ENCODE measurements at regions not wholly inside any gene's neighbourhood (a gene's known extent, or its start where the extent isn't known, plus 50 kb on each side); places are given as distances from the start of the nearest gene placed in this dataset.
"Not testable (repeated sequence)": the region's sequence is repeated elsewhere in the genome, so short reads cannot be mapped to it uniquely, and the experiment has no call there.

GRCh38 chr4:138452826-138453225 is 210.7 kb upstream of the SLC7A11 start:
- DNase-seq (ENCODE audit: extremely low spot score): no peak
- Histone ChIP-seq H3K27ac (ENCODE audit: low read depth) (no peak overlapping the region), H3K36me3 (ENCODE audit: insufficient read depth) (no peaks in the 10 kb centered on the region), H3K4me1 (ENCODE audit: insufficient read depth) (no peaks in the 10 kb centered on the region), H3K4me3 (ENCODE audit: low read depth, low read length) (no peak overlapping the region)
- 86% methylated on average over 2 of the region's 2 CpGs for WGBS

- 89% methylated on average over 1 of the region's 1 CpG for WGBS
- no peak overlapping the region for H3K27ac ChIP-seq (ENCODE audit: low read depth)
Observed at GRCh38 chr4:138451276-138451663, 209.1 kb upstream of the SLC7A11 start.

DNA sequence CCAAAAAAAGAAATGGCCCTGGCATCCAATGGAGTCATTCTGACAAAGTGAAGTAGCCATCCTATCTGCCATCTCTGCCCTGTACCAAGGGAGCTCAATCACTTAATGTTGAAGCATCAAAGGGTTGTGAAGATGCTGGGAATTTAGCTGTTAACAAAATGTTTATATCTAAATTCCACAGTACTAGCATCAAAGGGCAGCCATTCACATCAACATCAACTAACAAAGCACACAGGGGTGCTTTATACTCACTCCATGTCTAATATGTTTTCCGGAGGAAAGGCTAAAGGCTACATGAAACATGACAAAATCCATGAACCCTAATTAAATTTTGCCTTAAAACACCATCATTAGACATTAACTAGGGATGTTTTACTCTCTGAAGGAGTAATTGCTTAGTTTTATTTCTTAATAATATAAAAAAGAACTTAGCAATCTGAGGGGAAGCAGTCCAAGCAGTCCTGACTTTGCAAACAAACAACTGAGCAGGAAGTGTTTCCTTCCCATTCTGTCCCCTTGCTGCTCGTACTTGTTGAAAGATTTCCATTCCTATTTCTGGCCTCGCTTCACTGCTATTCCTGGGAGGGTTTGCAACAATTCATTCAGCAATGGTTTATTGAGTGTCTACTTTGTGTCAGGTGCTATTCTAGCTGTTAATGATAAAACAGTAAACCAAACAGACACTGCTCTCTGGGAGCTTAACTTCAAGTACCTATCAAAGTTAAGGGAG is 208.6 kb upstream of the SLC7A11 start:
- Histone ChIP-seq H3K4me1 (ENCODE audit: insufficient read depth) (no peaks in the 10 kb centered on the region), H3K36me3 (ENCODE audit: insufficient read depth) (no peaks in the 10 kb centered on the region), H3K4me3 (ENCODE audit: low read depth, low read length) (no peak overlapping the region), H3K27ac (ENCODE audit: low read depth) (no peak overlapping the region)
- no peak for DNase-seq (ENCODE audit: extremely low spot score)
- 53% methylated on average over 3 of the region's 3 CpGs for WGBS

More at GRCh38 chr4:138451276-138451663, 209.1 kb upstream of the SLC7A11 start:
- Histone ChIP-seq H3K36me3 (ENCODE audit: insufficient read depth) (no peaks in the 10 kb centered on the region), H3K4me1 (ENCODE audit: insufficient read depth) (no peaks in the 10 kb centered on the region), H3K4me3 (ENCODE audit: low read depth, low read length) (no peak overlapping the region)
- no peak for DNase-seq (ENCODE audit: extremely low spot score)

- Histone ChIP-seq H3K4me3 (ENCODE audit: low read depth, low read length) (no peak overlapping the region), H3K4me1 (ENCODE audit: insufficient read depth) (no peaks in the 10 kb centered on the region), H3K27ac (ENCODE audit: low read depth) (no peak overlapping the region), H3K36me3 (ENCODE audit: insufficient read depth) (no peaks in the 10 kb centered on the region)
- 58% methylated on average over 3 of the region's 3 CpGs for WGBS
- DNase-seq (ENCODE audit: extremely low spot score): no peak
Observed at GRCh38 chr4:138449938-138450337, 207.8 kb upstream of the SLC7A11 start.

DNA sequence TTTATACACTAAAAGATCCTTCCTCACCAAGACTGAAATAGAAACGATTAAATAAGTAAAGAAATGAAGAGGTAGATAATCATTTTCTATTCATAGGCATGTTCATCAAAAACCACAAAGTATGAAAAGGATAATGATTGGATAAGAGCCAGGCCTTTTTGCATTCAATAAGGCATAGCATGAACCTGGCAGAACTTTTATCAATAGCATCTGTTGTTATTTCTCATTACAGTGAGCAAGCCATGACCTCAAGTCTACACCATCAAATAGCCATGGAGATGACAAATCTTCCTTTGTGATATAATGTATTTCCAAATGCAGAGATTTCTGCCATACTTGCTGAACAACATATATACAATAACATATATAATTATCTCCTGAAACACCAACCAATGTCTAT is 206.0 kb upstream of the SLC7A11 start:
- Histone ChIP-seq H3K27ac (ENCODE audit: low read depth) (no peak overlapping the region), H3K4me1 (ENCODE audit: insufficient read depth) (no peaks in the 10 kb centered on the region), H3K4me3 (ENCODE audit: low read depth, low read length) (no peak overlapping the region), H3K36me3 (ENCODE audit: insufficient read depth) (no peaks in the 10 kb centered on the region)
- WGBS: 71% methylated on average over 1 of the region's 1 CpG
- no peak for DNase-seq (ENCODE audit: extremely low spot score)

DNA sequence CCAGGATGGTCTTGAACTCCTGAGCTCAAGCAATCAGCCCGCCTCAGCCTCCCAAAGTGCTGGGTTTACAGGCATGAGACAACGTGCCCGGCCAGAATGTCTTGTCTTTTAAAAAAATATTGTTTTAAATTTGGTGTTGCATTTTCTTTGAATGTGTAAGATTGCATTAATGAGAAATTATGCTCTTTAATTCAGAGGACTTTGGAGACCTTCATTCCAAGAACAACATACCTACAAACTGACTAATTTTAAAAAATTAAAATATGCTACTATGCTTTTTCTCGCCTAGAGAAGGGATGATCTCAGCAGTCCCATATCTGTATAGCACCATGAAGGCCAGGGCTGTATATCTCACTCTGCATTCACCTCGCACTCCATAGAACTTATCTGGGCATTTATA is 204.3 kb upstream of the SLC7A11 start:
- WGBS: 97% methylated on average over 5 of the region's 5 CpGs
- no peak overlapping the region for H3K27ac ChIP-seq (ENCODE audit: low read depth)
- no peak overlapping the region for H3K4me3 ChIP-seq (ENCODE audit: low read depth, low read length)
- no peaks in the 10 kb centered on the region for H3K36me3 ChIP-seq (ENCODE audit: insufficient read depth)
- no peak for DNase-seq (ENCODE audit: extremely low spot score)
- no peaks in the 10 kb centered on the region for H3K4me1 ChIP-seq (ENCODE audit: insufficient read depth)

DNA sequence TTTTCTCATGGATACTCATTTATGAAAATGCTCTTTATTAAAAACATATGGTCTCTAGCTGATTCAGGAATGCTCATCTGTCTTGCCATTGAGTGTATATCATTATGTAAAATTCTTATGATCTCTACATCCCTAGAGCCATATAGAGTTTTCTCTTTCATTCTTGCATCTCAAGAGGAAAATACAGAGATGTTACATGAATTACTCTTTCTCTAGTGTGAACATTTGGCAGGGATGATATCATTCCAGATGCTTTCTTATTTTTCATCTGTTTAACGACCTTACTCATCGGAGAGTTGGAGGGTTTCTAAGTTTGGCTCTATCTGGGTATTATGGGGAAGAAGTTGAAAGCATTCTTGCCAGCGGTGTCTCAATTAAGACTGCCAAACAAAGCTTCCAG is 202.9 kb upstream of the SLC7A11 start:
- no peak for DNase-seq (ENCODE audit: extremely low spot score)
- WGBS: 63% methylated on average over 3 of the region's 3 CpGs
- Histone ChIP-seq H3K36me3 (ENCODE audit: insufficient read depth) (no peaks in the 10 kb centered on the region), H3K4me1 (ENCODE audit: insufficient read depth) (no peaks in the 10 kb centered on the region), H3K4me3 (ENCODE audit: low read depth, low read length) (no peak overlapping the region), H3K27ac (ENCODE audit: low read depth) (no peak overlapping the region)

DNA sequence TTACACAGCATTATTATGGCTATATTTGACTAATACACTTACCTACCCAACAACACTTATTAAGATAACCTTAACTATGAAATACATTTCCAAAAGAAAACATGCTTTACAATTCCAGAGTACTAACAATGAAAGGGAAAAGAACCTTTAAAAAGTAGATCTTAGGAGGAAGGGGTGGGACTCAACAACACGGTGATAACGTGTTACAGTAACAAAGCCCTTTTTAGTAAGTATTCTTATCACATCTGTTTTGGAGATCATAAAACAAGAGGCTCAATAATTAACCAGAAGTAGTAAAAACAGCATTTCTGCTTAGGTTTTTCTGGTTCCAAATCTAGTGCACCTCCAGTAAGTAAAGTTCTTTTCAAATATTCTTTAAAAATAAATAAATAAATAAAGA is 202.1 kb upstream of the SLC7A11 start:
- Histone ChIP-seq H3K36me3 (ENCODE audit: insufficient read depth) (no peaks in the 10 kb centered on the region), H3K4me1 (ENCODE audit: insufficient read depth) (no peaks in the 10 kb centered on the region), H3K4me3 (ENCODE audit: low read depth, low read length) (no peak overlapping the region), H3K27ac (ENCODE audit: low read depth) (no peak overlapping the region)
- WGBS: 82% methylated on average over 2 of the region's 2 CpGs
- DNase-seq (ENCODE audit: extremely low spot score): no peak

DNA sequence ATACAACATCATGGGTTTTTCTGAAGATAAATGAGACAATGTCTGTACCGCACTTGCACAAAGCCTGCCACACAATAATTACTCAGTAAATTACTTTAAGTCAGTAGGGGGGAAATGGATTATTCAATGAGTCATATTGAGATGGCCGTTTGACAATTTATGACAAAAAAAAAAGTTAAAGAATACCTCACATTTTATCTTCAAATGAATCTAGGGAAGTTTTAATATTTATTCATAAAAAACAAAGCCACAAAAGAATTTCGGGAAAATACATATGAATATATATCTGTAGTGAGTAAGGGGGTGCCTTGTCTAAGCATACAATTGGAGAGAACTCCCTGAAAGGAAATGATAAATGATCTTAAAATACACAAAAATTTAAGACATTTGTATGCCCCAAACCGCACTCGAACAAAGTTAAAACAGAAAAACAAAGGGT is 197.0 kb upstream of the SLC7A11 start:
- H3K36me3 ChIP-seq (ENCODE audit: insufficient read depth): no peaks in the 10 kb centered on the region
- DNase-seq (ENCODE audit: extremely low spot score): no peak
- 77% methylated on average over 5 of the region's 5 CpGs for WGBS
- no peak overlapping the region for H3K27ac ChIP-seq (ENCODE audit: low read depth)
- H3K4me3 ChIP-seq (ENCODE audit: low read depth, low read length): no peak overlapping the region
- H3K4me1 ChIP-seq (ENCODE audit: insufficient read depth): no peaks in the 10 kb centered on the region

- Histone ChIP-seq H3K27ac (ENCODE audit: low read depth) (no peak overlapping the region), H3K4me1 (ENCODE audit: insufficient read depth) (no peaks in the 10 kb centered on the region), H3K36me3 (ENCODE audit: insufficient read depth) (no peaks in the 10 kb centered on the region), H3K4me3 (ENCODE audit: low read depth, low read length) (no peak overlapping the region)
- DNase-seq (ENCODE audit: extremely low spot score): no peak
Observed at GRCh38 chr4:138438608-138439007, 196.5 kb upstream of the SLC7A11 start.

DNA sequence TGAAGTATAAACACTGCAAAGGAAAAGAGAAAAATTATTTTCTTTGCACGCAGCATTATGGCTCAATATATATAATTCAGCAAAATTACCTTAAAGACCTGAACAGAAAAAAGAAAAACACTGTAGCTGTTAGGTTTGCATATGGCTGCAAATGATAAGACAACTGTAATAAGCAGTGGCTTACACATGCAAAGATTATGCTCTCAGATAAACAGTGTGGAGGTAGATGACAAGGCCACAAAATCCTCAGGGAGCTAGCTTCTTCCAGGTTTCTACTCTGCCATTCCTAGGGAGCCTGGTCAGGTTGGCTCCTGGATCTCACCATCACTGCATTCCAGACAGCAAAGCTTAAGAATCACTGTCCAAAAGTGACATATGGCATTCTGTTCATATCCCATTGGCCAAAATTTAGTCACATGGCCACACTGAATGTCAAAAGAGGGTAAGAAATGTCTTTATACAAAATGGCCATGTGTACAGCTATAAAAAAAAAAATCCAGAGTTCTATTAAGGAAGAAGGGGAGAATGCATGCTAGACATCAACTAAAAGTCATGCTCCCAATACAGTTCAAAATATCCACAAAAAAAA is 195.2 kb upstream of the SLC7A11 start:
- whole genome bisulfite sequencing: 89% methylated on average over 1 of the region's 1 CpG

DNA sequence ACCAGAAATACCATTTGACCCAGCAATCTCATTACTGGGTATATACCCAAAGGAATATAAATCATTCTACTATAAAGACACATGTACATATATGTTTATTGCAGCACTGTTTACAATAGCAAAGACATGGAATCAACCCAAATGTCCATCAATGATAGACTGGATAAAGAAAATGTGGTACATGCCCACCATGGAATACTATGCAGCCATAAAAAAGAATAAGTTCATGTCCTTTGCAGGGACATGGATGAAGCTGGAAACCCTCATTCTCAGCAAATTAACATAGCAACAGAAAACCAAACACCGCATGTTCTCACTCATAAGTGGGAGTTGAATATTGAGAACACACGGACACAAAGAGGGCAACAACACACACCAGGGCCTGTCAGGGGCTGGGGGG is 193.6 kb upstream of the SLC7A11 start:
- H3K36me3 ChIP-seq (ENCODE audit: insufficient read depth); H3K4me1 ChIP-seq (ENCODE audit: insufficient read depth); H3K4me3 ChIP-seq (ENCODE audit: low read depth, low read length); H3K27ac ChIP-seq (ENCODE audit: low read depth); DNase-seq (ENCODE audit: extremely low spot score): not testable (repeated sequence)
- 93% methylated on average over 2 of the region's 2 CpGs for WGBS

More for the DNA sequence above, 195.2 kb upstream of the SLC7A11 start:
- H3K4me3 ChIP-seq (ENCODE audit: low read depth, low read length): no peak overlapping the region
- no peak overlapping the region for H3K27ac ChIP-seq (ENCODE audit: low read depth)
- DNase-seq (ENCODE audit: extremely low spot score): no peak
- no peaks in the 10 kb centered on the region for H3K36me3 ChIP-seq (ENCODE audit: insufficient read depth)
- H3K4me1 ChIP-seq (ENCODE audit: insufficient read depth): no peaks in the 10 kb centered on the region

DNA sequence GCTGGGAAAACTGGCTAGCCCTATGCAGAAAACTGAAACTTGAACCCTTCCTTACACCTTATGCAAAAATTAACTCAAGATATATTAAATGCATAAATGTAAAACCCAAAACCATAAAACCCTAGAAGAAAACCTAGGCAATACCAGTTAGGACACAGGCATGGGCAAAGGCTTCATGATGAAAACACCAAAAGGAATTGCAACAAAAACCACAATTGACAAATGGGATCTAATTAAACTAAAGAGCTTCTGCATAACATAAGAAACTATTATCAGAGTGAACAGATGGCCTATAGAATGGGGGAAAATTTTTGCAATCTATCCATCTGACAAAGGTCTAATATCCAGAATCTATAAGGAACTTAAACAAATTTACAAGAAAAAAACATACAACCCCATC is 192.9 kb upstream of the SLC7A11 start:
- not testable (repeated sequence) for H3K4me3 ChIP-seq (ENCODE audit: low read depth, low read length); DNase-seq (ENCODE audit: extremely low spot score); H3K36me3 ChIP-seq (ENCODE audit: insufficient read depth); H3K27ac ChIP-seq (ENCODE audit: low read depth); H3K4me1 ChIP-seq (ENCODE audit: insufficient read depth)

GRCh38 chr4:138428611-138429010 is 186.5 kb upstream of the SLC7A11 start:
- Histone ChIP-seq H3K36me3 (ENCODE audit: insufficient read depth) (no peaks in the 10 kb centered on the region), H3K27ac (ENCODE audit: low read depth) (no peak overlapping the region), H3K4me1 (ENCODE audit: insufficient read depth) (no peaks in the 10 kb centered on the region), H3K4me3 (ENCODE audit: low read depth, low read length) (no peak overlapping the region)
- WGBS: 92% methylated on average over 4 of the region's 4 CpGs
- DNase-seq (ENCODE audit: extremely low spot score): no peak
